Peyer's patch (tissue), 4 donors: ENCODE measurements at regions not wholly inside any gene's neighbourhood (a gene's known extent, or its start where the extent isn't known, plus 50 kb on each side); places are given as distances from the start of the nearest gene placed in this dataset.

ENCODE experiments used
- POLR2A ChIP-seq, 2 donors: fragments of 450-650 bp; IDR thresholded peaks; one replicate each; pipeline ENCODE4 v1.5.1; 2017; ENCODE audit warnings: antibody characterized with exemption in 2 of 2, mild to moderate bottlenecking in 2 of 2, moderate library complexity in 2 of 2
- TF ChIP-seq, protein P1 (sequence below), 6 experiments: fragments of 450-650 bp in 4 of 6; fragments of 200-600 bp in 2 of 6; sonication (generic) in 1 of 6; IDR thresholded peaks; one replicate each; pipeline ENCODE4 v1.5.1; 2017 to 2019; ENCODE audit warnings: antibody characterized with exemption in 6 of 6, mild to moderate bottlenecking in 3 of 6, moderate library complexity in 1 of 6

DNA sequence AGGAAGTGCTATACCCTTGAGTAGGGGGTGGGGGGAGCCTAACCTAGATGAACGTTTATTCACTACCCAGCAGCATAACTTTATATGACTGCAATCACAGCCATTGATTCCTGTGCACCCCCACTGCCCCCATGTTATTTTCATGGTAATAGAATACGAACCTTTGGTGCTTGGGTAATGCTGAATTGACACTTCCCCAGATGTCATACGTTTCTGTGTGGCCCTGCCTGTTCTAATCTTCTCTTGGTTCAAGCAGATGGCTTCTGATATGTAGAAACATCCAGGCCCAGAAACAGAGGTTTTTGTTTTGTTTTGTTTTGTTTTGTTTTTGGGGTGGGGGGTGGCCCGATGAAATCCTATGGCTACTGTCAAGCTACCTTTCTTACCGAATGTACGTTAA is 237.9 kb upstream of the TOPAZ1 start:
- TF ChIP-seq, protein P1, sequence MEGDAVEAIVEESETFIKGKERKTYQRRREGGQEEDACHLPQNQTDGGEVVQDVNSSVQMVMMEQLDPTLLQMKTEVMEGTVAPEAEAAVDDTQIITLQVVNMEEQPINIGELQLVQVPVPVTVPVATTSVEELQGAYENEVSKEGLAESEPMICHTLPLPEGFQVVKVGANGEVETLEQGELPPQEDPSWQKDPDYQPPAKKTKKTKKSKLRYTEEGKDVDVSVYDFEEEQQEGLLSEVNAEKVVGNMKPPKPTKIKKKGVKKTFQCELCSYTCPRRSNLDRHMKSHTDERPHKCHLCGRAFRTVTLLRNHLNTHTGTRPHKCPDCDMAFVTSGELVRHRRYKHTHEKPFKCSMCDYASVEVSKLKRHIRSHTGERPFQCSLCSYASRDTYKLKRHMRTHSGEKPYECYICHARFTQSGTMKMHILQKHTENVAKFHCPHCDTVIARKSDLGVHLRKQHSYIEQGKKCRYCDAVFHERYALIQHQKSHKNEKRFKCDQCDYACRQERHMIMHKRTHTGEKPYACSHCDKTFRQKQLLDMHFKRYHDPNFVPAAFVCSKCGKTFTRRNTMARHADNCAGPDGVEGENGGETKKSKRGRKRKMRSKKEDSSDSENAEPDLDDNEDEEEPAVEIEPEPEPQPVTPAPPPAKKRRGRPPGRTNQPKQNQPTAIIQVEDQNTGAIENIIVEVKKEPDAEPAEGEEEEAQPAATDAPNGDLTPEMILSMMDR (IDR thresholded peaks at IDR 0.05) = no peak
- no peak for TF ChIP-seq POLR2A (IDR thresholded peaks at IDR 0.05)
